Spleen (tissue), 7 donors: ENCODE measurements at regions not wholly inside any gene's neighbourhood (a gene's known extent, or its start where the extent isn't known, plus 50 kb on each side); places are given as distances from the start of the nearest gene placed in this dataset.

Experiments used
- CTCF ChIP-seq, 11 experiments: fragments of 200-600 bp in 7 of 11; fragments of 450-650 bp in 4 of 11; sonication (generic) in 4 of 11; IDR thresholded peaks in 8 of 11; conservative IDR thresholded peaks in 3 of 11; 1 replicate in 7 of 11; 2 replicates in 4 of 11; pipeline versions ENCODE4 v1.4.0 to v1.8.0; 2016 to 2021; ENCODE audit warnings: antibody characterized with exemption in 11 of 11, inconsistent platforms in 4 of 11, mild to moderate bottlenecking in 1 of 11
- POLR2A ChIP-seq, 3 donors: fragments of 450-650 bp; IDR thresholded peaks; one replicate each; pipeline ENCODE4 v1.5.1; 2017; ENCODE audit warnings: antibody characterized with exemption in 3 of 3, mild to moderate bottlenecking in 1 of 3
- POLR2AphosphoS5 ChIP-seq, 3 donors: sonication (generic); formaldehyde crosslinking; IDR thresholded peaks; one replicate each; pipeline ENCODE4 v1.5.1; 2017; ENCODE audit warnings: antibody characterized with exemption in 3 of 3
- donor health status: DM: no; HTN: no; CAD: no; lungs with moderate emphysema.
- donor health status: DM: no; HTN: no; CAD: no.
- donor health status: DM: no; HTN: no; CAD: no.

GRCh38 chr16:86969716-86970115 lies 347.5 kb downstream of the C16orf95 start:
- TF ChIP-seq CTCF (IDR thresholded peaks at IDR 0.05 in 8 of 11, conservative IDR thresholded peaks at IDR 0.05 in 3 of 11) (no peak), POLR2AphosphoS5 (IDR thresholded peaks at IDR 0.05) (no peak), POLR2A (IDR thresholded peaks at IDR 0.05) (no peak)
